Motor neuron (in vitro differentiated cells): ENCODE measurements at regions not wholly inside any gene's neighbourhood (a gene's known extent, or its start where the extent isn't known, plus 50 kb on each side); places are given as distances from the start of the nearest gene placed in this dataset.
"Not testable (repeated sequence)": the region's sequence is repeated elsewhere in the genome, so short reads cannot be mapped to it uniquely, and the experiment has no call there.

ENCODE experiments used
- ATAC-seq, 8 experiments: fragments of 200-7000 bp; cut with Tn5 transposase; replicated peaks in 6 of 8; 2 replicates each; pipeline ENCODE4 v1.8.0; 2021; ENCODE audit warnings: mild to moderate bottlenecking in 8 of 8, moderate library complexity in 8 of 8
- H3K27ac ChIP-seq, 2 donors: fragments of 250-450 bp; sonication (Bioruptor Pico); 2 replicates each; pipeline ENCODE4 v1.9.0; 2021; ENCODE audit warnings: antibody characterized with exemption in 2 of 2, mild to moderate bottlenecking in 2 of 2, moderate library complexity in 1 of 2
- H3K4me1 ChIP-seq, 2 donors: fragments of 250-450 bp; sonication (Bioruptor Pico); replicated peaks in 1 of 2; 2 replicates each; pipeline ENCODE4 v1.6.1; 2021; ENCODE audit warnings: antibody characterized with exemption in 2 of 2, mild to moderate bottlenecking in 2 of 2, moderate library complexity in 1 of 2
- H3K4me3 ChIP-seq, 5 donors: fragments of 250-450 bp; sonication (Bioruptor Pico); 2 replicates each; pipeline ENCODE4 v1.9.0; 2021; ENCODE audit warnings: antibody characterized with exemption in 5 of 5, mild to moderate bottlenecking in 5 of 5, moderate library complexity in 4 of 5
- WGBS, 10 experiments: fragments of 450-650 bp; shearing (Covaris generic); methylation state at CpG; one replicate each; pipeline ENCODE4 v1.0.0; 2022; 5-methylcytosine and 5-hydroxymethylcytosine counted together
- in situ Hi-C, 9 experiments: fragments of 400-800 bp; cut with MboI; loops; one replicate each; pipeline ENCODE4 v1.15.0; 2021; ENCODE audit warnings: low sequenced_read_pairs in 9 of 9, low pct_unique_long_range_greater_than_20kb in 2 of 9; ENCODE audit not compliant: unreplicated experiment in 9 of 9

DNA sequence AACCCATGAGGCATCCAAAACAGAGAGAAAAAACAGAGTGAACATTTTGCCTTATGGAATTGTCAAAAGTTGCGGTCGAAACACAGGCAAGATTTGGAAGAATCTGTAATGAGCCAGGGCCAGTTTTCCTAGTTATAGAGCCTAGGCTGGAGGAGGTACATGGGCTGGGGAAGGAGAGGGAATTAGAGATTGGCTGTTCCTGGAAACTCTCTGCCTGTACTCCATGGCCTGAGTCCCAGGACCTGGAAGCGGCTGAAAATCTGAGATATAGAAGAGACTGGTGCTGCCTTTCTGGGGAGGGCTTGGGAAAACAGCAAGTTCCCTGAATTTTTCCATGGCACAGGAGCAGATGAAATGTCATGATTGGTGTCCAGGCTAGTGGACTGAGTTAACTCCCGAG is 122.8 kb upstream of the KLF12 start:
- no peak overlapping the region for H3K4me3 ChIP-seq
- no peaks in the 10 kb centered on the region for H3K4me1 ChIP-seq
- ATAC-seq: no peak
- H3K27ac ChIP-seq: no peak overlapping the region
- WGBS, 10 experiments: 80 to 100% (median 94%) methylated on average over 1 to 4 of the region's 4 CpGs; no CpG with 5 or more reads in 2 of the 10 experiments
- in situ Hi-C loops: no loop called here

DNA sequence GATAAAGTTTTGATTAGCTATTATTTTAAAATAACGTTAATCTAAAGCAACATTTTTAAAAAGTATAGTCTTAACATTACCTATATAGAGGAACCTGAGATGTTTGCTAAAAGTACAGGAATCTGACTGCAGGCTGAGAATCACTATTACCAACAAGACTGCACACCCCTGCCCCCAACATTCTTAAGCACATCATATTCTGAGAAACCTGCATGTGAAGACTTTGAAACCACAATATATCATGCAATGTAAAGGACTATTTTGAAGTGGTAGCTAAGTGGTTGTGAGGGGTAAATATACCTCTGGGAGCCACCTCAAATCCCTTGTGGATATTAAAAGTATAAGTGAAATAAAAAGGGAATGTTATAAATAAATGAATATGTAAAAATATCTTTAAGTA is 119.0 kb upstream of the KLF12 start:
- in situ Hi-C loops: no loop called here
- ATAC-seq: no peak
- no peak overlapping the region for H3K4me3 ChIP-seq
- WGBS, 10 experiments: 50 to 100% (median 67%) methylated on average over 1 of the region's 1 CpG; no CpG with 5 or more reads in 2 of the 10 experiments
- no peak overlapping the region for H3K27ac ChIP-seq
- no peaks in the 10 kb centered on the region for H3K4me1 ChIP-seq

DNA sequence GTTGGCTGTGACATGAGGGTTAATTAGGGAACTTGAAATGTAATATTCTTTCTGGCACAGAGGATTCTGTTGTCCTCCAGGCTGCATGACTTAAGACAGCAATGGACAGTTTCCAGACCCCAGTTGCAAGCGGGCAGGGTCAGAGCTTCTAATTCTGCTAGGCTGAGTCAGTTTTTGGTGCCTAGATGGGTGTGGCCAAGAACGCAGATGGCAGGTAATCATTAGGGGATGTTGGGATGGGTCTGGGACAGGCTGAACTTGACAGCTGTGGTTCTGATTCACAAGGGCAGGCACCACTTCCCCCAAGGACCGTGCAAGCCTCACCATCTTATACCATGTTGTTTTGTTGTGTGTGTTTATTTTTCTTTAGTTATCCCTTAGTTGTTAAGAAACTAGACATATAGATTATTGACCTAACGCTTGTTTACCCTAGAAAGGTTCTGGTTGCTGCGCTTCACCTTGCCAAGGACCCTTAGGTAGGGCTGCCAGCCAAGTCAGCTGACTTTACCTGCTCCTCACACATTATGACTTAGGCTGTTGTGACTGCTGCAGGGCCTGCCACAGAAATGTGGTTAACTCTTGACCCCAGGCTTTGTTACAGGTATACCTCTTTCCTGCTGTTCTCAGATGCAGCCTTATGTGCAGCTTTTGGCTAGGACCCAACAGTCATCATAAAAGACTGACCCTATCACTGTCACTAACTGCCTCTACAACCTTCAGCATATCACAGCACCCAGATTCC is 117.7 kb upstream of the KLF12 start:
- WGBS, 10 experiments: 17 to 100% (median 79%) methylated on average over 1 to 5 of the region's 5 CpGs; no CpG with 5 or more reads in 2 of the 10 experiments
- no peak overlapping the region for H3K27ac ChIP-seq
- no peak overlapping the region for H3K4me3 ChIP-seq
- peak in 2 of 8 experiments; percentile 39 to 70 for ATAC-seq
- in situ Hi-C loops: no loop called here
- peaks cover 0 to 3% of the 10 kb centered on the region in 2 donors for H3K4me1 ChIP-seq

DNA sequence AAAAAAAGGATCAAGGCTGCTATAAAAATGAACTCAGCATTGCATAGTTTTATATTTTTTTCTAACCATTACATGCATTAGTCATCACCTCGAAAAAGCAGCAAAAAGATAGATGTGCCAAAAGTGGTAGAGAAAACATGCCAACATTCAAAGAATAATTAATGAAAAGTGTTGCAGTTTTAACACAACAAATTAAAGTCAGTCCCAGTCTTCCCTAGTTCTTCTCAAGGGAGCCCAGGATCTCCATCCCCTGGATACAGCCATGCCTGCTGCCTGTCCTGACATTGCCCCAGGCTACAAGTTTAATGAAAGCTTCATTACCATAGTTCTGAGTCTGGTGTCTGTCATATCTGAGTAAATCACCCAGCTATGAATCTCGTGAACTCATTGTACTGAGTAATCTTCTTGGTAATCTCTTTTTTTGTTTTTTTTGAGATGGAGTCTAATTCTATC is 116.6 kb upstream of the KLF12 start:
- ATAC-seq: peak in 3 of 8 experiments; percentile 63 to 93 (median 82)
- Histone ChIP-seq H3K27ac (no peak overlapping the region), H3K4me1 (peaks cover 0 to 11% of the 10 kb centered on the region in 2 donors), H3K4me3 (no peak overlapping the region)
- WGBS, 10 experiments: 0 to 94% (median 44%) methylated on average over 1 to 2 of the region's 2 CpGs; no CpG with 5 or more reads in 2 of the 10 experiments
- in situ Hi-C loops: no loop called here

GRCh38 chr13:74248477-74248876 is 114.3 kb upstream of the KLF12 start:
- in situ Hi-C loops: no loop called here
- ATAC-seq: no peak
- H3K4me3 ChIP-seq: no peak overlapping the region
- H3K27ac ChIP-seq: no peak overlapping the region
- 60 to 100% (median 93%) methylated on average over 1 to 4 of the region's 4 CpGs for WGBS, 10 experiments
- peaks cover 0 to 11% of the 10 kb centered on the region in 2 donors for H3K4me1 ChIP-seq

DNA sequence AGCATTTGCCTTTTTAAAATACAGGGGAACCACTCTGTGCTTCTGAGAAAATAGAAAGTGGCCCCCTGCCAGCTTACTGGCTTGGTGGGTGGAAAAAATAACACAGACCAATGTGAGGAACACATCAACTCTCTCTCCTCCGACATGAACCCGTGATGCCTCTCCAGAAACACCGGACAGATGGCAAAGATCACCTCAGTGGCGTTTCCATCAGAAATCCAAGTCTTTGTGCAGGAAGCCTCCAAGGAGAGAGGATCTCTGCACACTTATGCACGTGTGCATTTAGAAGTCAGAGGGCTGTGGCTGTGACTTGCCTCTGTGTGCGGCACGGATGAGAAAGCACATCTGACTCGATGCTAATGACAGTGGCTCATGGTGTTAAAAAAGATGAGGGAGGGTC is 112.3 kb upstream of the KLF12 start:
- peak in 6 of 8 experiments; percentile 20 to 54 (median 47) for ATAC-seq
- 6 to 67% (median 40%) methylated on average over 1 to 8 of the region's 8 CpGs for WGBS, 10 experiments
- Histone ChIP-seq H3K4me3 (no peak overlapping the region), H3K27ac (no peak overlapping the region), H3K4me1 (peaks cover 0 to 11% of the 10 kb centered on the region in 2 donors)
- in situ Hi-C loops: no loop called here

- 0 to 100% (median 92%) methylated on average over 1 to 5 of the region's 5 CpGs; no CpG with 5 or more reads in 1 of the 10 experiments for WGBS, 10 experiments
- ATAC-seq: no peak
These were observed 109.7 kb upstream of the KLF12 start for GRCh38 chr13:74243637-74244526.

GRCh38 chr13:74241343-74241742 is 107.1 kb upstream of the KLF12 start:
- H3K4me1 ChIP-seq, in situ Hi-C loops, H3K27ac ChIP-seq, H3K4me3 ChIP-seq, ATAC-seq: not testable (repeated sequence)
- WGBS, 10 experiments: no CpG with 5 or more reads among the region's 19 CpGs

More at GRCh38 chr13:74243637-74244526, 109.7 kb upstream of the KLF12 start:
- Histone ChIP-seq H3K4me1 (peaks cover 0 to 11% of the 10 kb centered on the region in 2 donors), H3K4me3 (no peak overlapping the region), H3K27ac (no peak overlapping the region)
- in situ Hi-C loops: no loop called here

DNA sequence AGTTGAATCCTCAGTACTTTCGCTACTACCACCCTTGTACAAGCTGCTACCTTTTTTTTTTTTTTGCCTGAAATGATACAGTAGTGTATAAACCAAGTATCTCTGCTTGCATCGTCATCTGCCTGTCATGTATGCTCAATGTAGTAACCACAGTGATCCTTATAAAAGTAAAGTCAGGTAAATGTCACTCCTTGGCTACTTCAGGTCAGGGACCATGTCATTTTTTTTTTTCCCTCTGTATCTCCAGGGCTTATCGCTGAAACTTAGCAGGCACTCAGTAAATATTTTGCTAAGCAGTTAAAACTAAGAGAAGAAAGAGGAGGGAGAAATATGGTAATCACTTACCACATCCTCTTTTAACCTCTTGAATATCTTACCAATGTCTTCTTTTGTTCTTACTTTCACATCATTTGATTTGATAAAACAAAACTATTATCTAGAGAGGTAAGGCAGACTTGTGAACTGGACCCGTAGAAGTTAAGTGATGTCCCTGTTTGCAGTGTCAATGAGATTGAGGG is 96.8 kb upstream of the KLF12 start:
- no peak for ATAC-seq
- in situ Hi-C loops: no loop called here

GRCh38 chr13:74229242-74229641 is 95.0 kb upstream of the KLF12 start:
- Histone ChIP-seq H3K4me1 (no peaks in the 10 kb centered on the region), H3K27ac (no peak overlapping the region), H3K4me3 (no peak overlapping the region)
- in situ Hi-C loops: no loop called here
- ATAC-seq: no peak
- 40 to 89% (median 73%) methylated on average over 1 to 4 of the region's 4 CpGs; no CpG with 5 or more reads in 1 of the 10 experiments for WGBS, 10 experiments

More for the DNA sequence above, 96.8 kb upstream of the KLF12 start:
- H3K4me1 ChIP-seq: no peaks in the 10 kb centered on the region
- H3K4me3 ChIP-seq: no peak overlapping the region
- 59 to 100% (median 95%) methylated on average over 1 to 4 of the region's 4 CpGs for WGBS, 10 experiments
- no peak overlapping the region for H3K27ac ChIP-seq

DNA sequence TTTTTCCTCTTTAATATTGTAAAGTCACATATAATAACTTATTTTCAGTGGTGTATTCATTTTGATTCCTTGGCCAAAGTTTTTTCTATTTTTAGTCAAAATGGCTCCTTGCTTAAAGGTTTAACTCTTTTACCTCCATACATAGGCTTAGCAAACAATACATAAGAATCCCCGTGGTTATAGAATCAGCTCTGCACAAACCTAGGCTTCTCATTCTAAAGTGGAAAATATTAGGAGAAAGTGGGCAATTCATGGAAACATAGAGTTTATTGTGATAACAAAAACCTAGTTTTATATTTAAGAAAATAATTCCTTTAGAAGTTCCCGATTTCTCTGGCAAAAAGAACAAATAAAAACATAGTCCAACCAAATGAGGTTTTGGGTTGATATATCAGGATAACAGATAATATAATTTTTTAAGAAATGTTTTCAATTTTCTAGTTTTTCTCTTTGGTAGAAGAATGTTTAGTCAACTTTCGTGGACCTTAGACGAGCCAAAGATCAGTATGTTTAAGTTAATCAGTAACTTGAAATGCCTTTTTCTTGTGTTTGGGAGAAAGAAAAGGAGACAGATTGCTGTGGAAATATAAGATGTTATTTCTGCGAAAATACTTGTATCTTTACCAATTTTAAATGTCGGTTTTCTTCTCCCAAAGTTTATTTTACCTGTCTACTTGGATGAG is 93.4 kb upstream of the KLF12 start:
- in situ Hi-C loops: no loop called here
- Histone ChIP-seq H3K27ac (no peak overlapping the region), H3K4me3 (no peak overlapping the region), H3K4me1 (no peaks in the 10 kb centered on the region)
- no peak for ATAC-seq
- 32 to 95% (median 59%) methylated on average over 1 to 6 of the region's 6 CpGs for WGBS, 10 experiments

- Histone ChIP-seq H3K4me1 (no peaks in the 10 kb centered on the region), H3K4me3 (no peak overlapping the region), H3K27ac (no peak overlapping the region)
- WGBS, 10 experiments: 72 to 100% (median 96%) methylated on average over 1 to 4 of the region's 4 CpGs
- in situ Hi-C loops: no loop called here
- no peak for ATAC-seq
These were observed 92.7 kb upstream of the KLF12 start for GRCh38 chr13:74226791-74227475.
